H1 (cell line): ENCODE measurements at regions not wholly inside any gene's neighbourhood (a gene's known extent, or its start where the extent isn't known, plus 50 kb on each side); places are given as distances from the start of the nearest gene placed in this dataset.

Experiments used
- CTCF ChIA-PET: fragments of 300-600 bp; sonication (Branson Sonifier 250); formaldehyde crosslinking; loops from one replicate; lab custom pipeline; 2021; ENCODE audit not compliant: partially characterized antibody; lab: Charles Lee
- POLR2A ChIA-PET: fragments of 300-600 bp; sonication (Branson Sonifier 250); formaldehyde crosslinking; loops from one replicate; lab custom pipeline; 2021; ENCODE audit warnings: inconsistent platforms; ENCODE audit not compliant: partially characterized antibody; lab: Charles Lee
- DNase-seq, 2 experiments: peaks; one replicate each; pipeline versions ENCODE4 v3.0.0 to v3.0.0-alpha.2; 2010 to 2022; ENCODE audit warnings: low spot score in 2 of 2, low read depth in 1 of 2, mixed read lengths in 1 of 2
- FAIRE-seq: peaks from 2 replicates; lab custom pipeline; 2011; peaks lifted over from hg19 to GRCh38; lab: Jason Lieb, UNC
- H2AFZ ChIP-seq: 2 replicates; pipeline ENCODE4 v1.8.1; 2012; ENCODE audit warnings: low read length, inconsistent platforms
- H2AK5ac ChIP-seq: 2 replicates; pipeline ENCODE4 v1.6.1; 2013; ENCODE audit warnings: low read depth, low read length
- H2BK120ac ChIP-seq: replicated peaks from 2 replicates; pipeline ENCODE3; 2013; ENCODE audit warnings: low read depth, low read length, inconsistent platforms
- H2BK12ac ChIP-seq: 2 replicates; pipeline ENCODE4 v1.6.1; 2013; ENCODE audit warnings: low read depth, low read length
- H2BK15ac ChIP-seq: 2 replicates; pipeline ENCODE4 v1.6.1; 2013; ENCODE audit warnings: low read length
- H2BK20ac ChIP-seq: 2 replicates; pipeline ENCODE4 v1.6.1; 2013; ENCODE audit warnings: low read length
- H2BK5ac ChIP-seq: 2 replicates; pipeline ENCODE4 v1.6.1; 2013; ENCODE audit warnings: low read depth, low read length
- H3K14ac ChIP-seq: 2 replicates; pipeline ENCODE4 v1.6.1; 2013; ENCODE audit warnings: inconsistent platforms; ENCODE audit not compliant: insufficient read length
- H3K18ac ChIP-seq: 2 replicates; pipeline ENCODE4 v1.6.1; 2013; ENCODE audit warnings: low read length; ENCODE audit errors: extremely low read depth
- H3K23ac ChIP-seq: 2 replicates; pipeline ENCODE4 v1.6.1; 2013; ENCODE audit warnings: inconsistent platforms; ENCODE audit not compliant: insufficient read length
- H3K23me2 ChIP-seq: 2 replicates; pipeline ENCODE4 v1.6.1; 2013; ENCODE audit warnings: low read depth, low read length
- H3K27ac ChIP-seq: 2 replicates; pipeline ENCODE4 v1.6.1; 2011; ENCODE audit warnings: low read depth, low read length, inconsistent platforms
- H3K27me3 ChIP-seq, 4 experiments: replicated peaks in 1 of 4; 1 replicate in 1 of 4; 2 replicates in 3 of 4; pipeline versions ENCODE4 v1.6.1 to v1.8.1; 2011 to 2013; ENCODE audit warnings: low read length in 3 of 4, mild to moderate bottlenecking in 3 of 4, inconsistent platforms in 2 of 4, mixed read lengths in 2 of 4, moderate library complexity in 1 of 4; ENCODE audit not compliant: control insufficient read depth in 3 of 4, insufficient read depth in 3 of 4; ENCODE audit errors: extremely low read depth in 1 of 4
- H3K36me3 ChIP-seq, 4 experiments: 2 replicates each; pipeline versions ENCODE4 v1.6.1 to v1.8.1; 2011 to 2013; ENCODE audit warnings: mild to moderate bottlenecking in 4 of 4, low read length in 3 of 4, moderate library complexity in 2 of 4, control low read depth in 1 of 4, inconsistent platforms in 1 of 4; ENCODE audit not compliant: insufficient read depth in 4 of 4, control insufficient read depth in 2 of 4
- H3K4ac ChIP-seq: replicated peaks from 2 replicates; pipeline ENCODE3; 2013; ENCODE audit warnings: low read length, low read depth, mixed read lengths, inconsistent platforms; ENCODE audit not compliant: insufficient read length
- H3K4me1 ChIP-seq, 4 experiments: replicated peaks in 1 of 4; 1 replicate in 1 of 4; 2 replicates in 3 of 4; pipeline versions ENCODE4 v1.6.1 to v1.8.1; 2011 to 2013; ENCODE audit warnings: low read length in 3 of 4, inconsistent platforms in 2 of 4, mixed read lengths in 1 of 4; ENCODE audit not compliant: insufficient read depth in 4 of 4, control insufficient read depth in 3 of 4
- H3K4me2 ChIP-seq, 2 experiments: 2 replicates each; pipeline versions ENCODE4 v1.6.1 to v1.8.1; 2011 to 2013; ENCODE audit warnings: low read depth in 2 of 2, low read length in 2 of 2, control low read depth in 1 of 2, inconsistent platforms in 1 of 2, mild to moderate bottlenecking in 1 of 2; ENCODE audit not compliant: insufficient read depth in 1 of 2
- H3K4me3 ChIP-seq, 4 experiments: fragments of 200-600, 300-600 bp in 1 of 4; sonication (generic), shearing (Covaris generic), sonication (Bioruptor Twin) in 1 of 4; 2 replicates each; pipeline versions ENCODE4 v1.5.1 to v1.8.1; 2011 to 2016; ENCODE audit warnings: low read length in 4 of 4, low read depth in 3 of 4, control low read depth in 2 of 4, inconsistent platforms in 2 of 4, mild to moderate bottlenecking in 2 of 4, mixed read lengths in 1 of 4, moderate library complexity in 1 of 4; ENCODE audit not compliant: insufficient read depth in 2 of 4; ENCODE audit errors: extremely low read depth in 1 of 4
- H3K56ac ChIP-seq: replicated peaks from 2 replicates; pipeline ENCODE3; 2013; ENCODE audit warnings: low read depth, mild to moderate bottlenecking, mixed read lengths, low read length, inconsistent platforms; ENCODE audit not compliant: insufficient read length
- H3K79me1 ChIP-seq: 2 replicates; pipeline ENCODE4 v1.6.1; 2013; ENCODE audit warnings: low read depth, low read length, control low read depth
- H3K79me2 ChIP-seq, 2 experiments: 2 replicates each; pipeline versions ENCODE4 v1.6.1 to v1.8.1; 2012 to 2013; ENCODE audit warnings: low read length in 2 of 2, mild to moderate bottlenecking in 2 of 2, inconsistent platforms in 1 of 2; ENCODE audit not compliant: insufficient read depth in 2 of 2, control insufficient read depth in 1 of 2
- H3K9ac ChIP-seq, 4 experiments: replicated peaks in 1 of 4; 1 replicate in 1 of 4; 2 replicates in 3 of 4; pipeline versions ENCODE4 v1.6.1 to v1.8.1; 2011 to 2013; ENCODE audit warnings: low read depth in 3 of 4, low read length in 3 of 4, control low read depth in 2 of 4, mild to moderate bottlenecking in 2 of 4, moderate library complexity in 2 of 4, inconsistent platforms in 1 of 4; ENCODE audit errors: extremely low read depth in 1 of 4
- H3K9me3 ChIP-seq, 2 experiments: 2 replicates each; pipeline versions ENCODE4 v1.6.1 to v1.8.1; 2012 to 2013; ENCODE audit warnings: mild to moderate bottlenecking in 2 of 2, moderate library complexity in 2 of 2, control low read depth in 1 of 2, inconsistent platforms in 1 of 2, low read depth in 1 of 2, low read length in 1 of 2, mixed read lengths in 1 of 2; ENCODE audit not compliant: insufficient read depth in 2 of 2
- H4K20me1 ChIP-seq, 2 experiments: replicated peaks in 1 of 2; 2 replicates each; pipeline versions ENCODE3 to v1.8.1; 2011 to 2013; ENCODE audit warnings: inconsistent platforms in 2 of 2, low read length in 2 of 2, mild to moderate bottlenecking in 1 of 2; ENCODE audit not compliant: insufficient read depth in 2 of 2, control insufficient read depth in 1 of 2
- H4K5ac ChIP-seq: 2 replicates; pipeline ENCODE4 v1.6.1; 2013; ENCODE audit warnings: low read length, low read depth, mixed read lengths, inconsistent platforms; ENCODE audit not compliant: insufficient read length
- H4K8ac ChIP-seq: 2 replicates; pipeline ENCODE4 v1.8.0; 2013; ENCODE audit warnings: mild to moderate bottlenecking, moderate library complexity, low read length, inconsistent platforms; ENCODE audit not compliant: insufficient read depth; ENCODE audit errors: extremely low read depth
- H4K91ac ChIP-seq: replicated peaks from 2 replicates; pipeline ENCODE3; 2013; ENCODE audit warnings: low read length, mixed read lengths, inconsistent platforms; ENCODE audit not compliant: insufficient read length
- JUN ChIP-seq: IDR thresholded peaks from 2 replicates; pipeline ENCODE4 v1.6.1; 2011; ENCODE audit warnings: low read depth, mild to moderate bottlenecking, improper control_type of control experiment, low read length
- KDM1A ChIP-seq: fragments of 200-600, 300-600 bp; sonication (generic); IDR thresholded peaks from 2 replicates; pipeline ENCODE4 v1.7.1; 2016; ENCODE audit warnings: mild to moderate bottlenecking, low read length, borderline replicate concordance
- RAD21 ChIP-seq, 2 experiments: IDR thresholded peaks in 1 of 2; conservative IDR thresholded peaks in 1 of 2; 2 replicates each; pipeline ENCODE4 v1.6.1; 2011; ENCODE audit warnings: low read depth in 2 of 2, low read length in 2 of 2, improper control_type of control experiment in 1 of 2, inconsistent platforms in 1 of 2, mild to moderate bottlenecking in 1 of 2, moderate library complexity in 1 of 2
- TAF1 ChIP-seq: IDR thresholded peaks from 2 replicates; pipeline ENCODE4 v1.6.1; 2011; ENCODE audit warnings: mild to moderate bottlenecking, low read depth, low read length
- WGBS, 2 experiments: shearing (Covaris generic) in 1 of 2; methylation state at CpG; one replicate each; pipeline versions ENCODE4 v1.1.6 to v1.1.7; 2013 to 2015; ENCODE audit warnings: low lambda C conversion rate in 2 of 2, mixed read lengths in 2 of 2, inconsistent platforms in 1 of 2, low coverage in 1 of 2, missing lambda C conversion rate in 1 of 2; ENCODE audit not compliant: insufficient replicate concordance in 2 of 2, insufficient coverage in 1 of 2, insufficient read length in 1 of 2; ENCODE audit errors: extremely low coverage in 1 of 2, missing lambda C conversion rate in 1 of 2; 5-methylcytosine and 5-hydroxymethylcytosine counted together
- TF ChIP-seq, protein P1 (sequence below): IDR thresholded peaks from 2 replicates; pipeline ENCODE4 v1.6.1; 2012; ENCODE audit warnings: inconsistent platforms

DNA sequence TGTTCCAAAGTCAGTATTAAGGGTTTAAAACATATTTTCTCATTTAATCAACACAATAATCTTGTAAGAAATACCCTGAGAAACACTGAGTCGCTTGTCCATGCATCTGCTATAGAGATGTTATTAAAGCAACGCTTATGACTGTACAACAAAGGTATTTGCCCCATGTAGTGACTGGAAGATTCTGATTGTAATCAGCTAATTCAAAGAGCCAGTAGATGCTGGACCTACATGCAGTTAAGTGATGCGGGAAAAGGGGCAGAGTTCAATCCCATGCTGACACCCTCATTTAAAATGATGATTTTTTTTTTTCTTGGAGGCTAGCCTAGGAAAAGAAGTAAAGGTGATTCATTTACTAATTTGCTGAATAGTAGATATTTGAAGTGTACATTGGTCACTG is 149.3 kb upstream of the MTAP start:
- no peak for FAIRE-seq
- ChIA-PET POLR2A (no interaction called here), CTCF (interaction anchor here (0.6 to 3.1 kb wide), 2 partner anchors 56 to 1907 kb away, joined by 5 to 8 read pairs; no protein-coding TSS in a partner anchor)
- 90% methylated on average over 3 of the region's 3 CpGs; no CpG with 5 or more reads in 1 of the 2 experiments for WGBS, 2 experiments
- Histone ChIP-seq H2BK120ac (no peak overlapping the region), H3K9ac (no peak overlapping the region), H4K5ac (no peak overlapping the region), H3K4me3 (no peak overlapping the region), H3K18ac (no peak overlapping the region), H3K79me1 (no peaks in the 10 kb centered on the region), H4K20me1 (no peaks in the 10 kb centered on the region), H3K4ac (no peak overlapping the region), H3K9me3 (no peaks in the 10 kb centered on the region), H3K27me3 (no peaks in the 10 kb centered on the region), H3K14ac (no peak overlapping the region), H2BK5ac (no peak overlapping the region), H3K36me3 (no peaks in the 10 kb centered on the region), H3K4me1 (no peaks in the 10 kb centered on the region), H3K23ac (no peak overlapping the region)
- no peak for TF ChIP-seq JUN
- TF ChIP-seq, protein P1, sequence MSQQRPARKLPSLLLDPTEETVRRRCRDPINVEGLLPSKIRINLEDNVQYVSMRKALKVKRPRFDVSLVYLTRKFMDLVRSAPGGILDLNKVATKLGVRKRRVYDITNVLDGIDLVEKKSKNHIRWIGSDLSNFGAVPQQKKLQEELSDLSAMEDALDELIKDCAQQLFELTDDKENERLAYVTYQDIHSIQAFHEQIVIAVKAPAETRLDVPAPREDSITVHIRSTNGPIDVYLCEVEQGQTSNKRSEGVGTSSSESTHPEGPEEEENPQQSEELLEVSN = no peak
- no peak for TF ChIP-seq RAD21 (IDR thresholded peaks at IDR 0.05 in 1 of 2, conservative IDR thresholded peaks at IDR 0.05 in 1 of 2; ENCODE audit: low read depth in 2 of 2, low read length in 2 of 2)
- no peak for TF ChIP-seq KDM1A
- no peak for TF ChIP-seq TAF1
- TF ChIP-seq, all 59 proteins: peak for 0
- Histone ChIP-seq H3K4me2 (no peak overlapping the region), H4K8ac (no peak overlapping the region), H3K56ac (no peak overlapping the region), H2BK20ac (no peak overlapping the region), H2AK5ac (no peak overlapping the region), H3K27ac (no peak overlapping the region), H3K79me2 (no peaks in the 10 kb centered on the region), H4K91ac (no peak overlapping the region), H2AFZ (no peak overlapping the region), H3K23me2 (no peaks in the 10 kb centered on the region), H2BK12ac (no peak overlapping the region), H2BK15ac (no peak overlapping the region)
- no peak for DNase-seq
